ENCODE measurements at regions not wholly inside any gene's neighbourhood (a gene's known extent, or its start where the extent isn't known, plus 50 kb on each side); places are given as distances from the start of the nearest gene placed in this dataset.

- no peak for TF ChIP-seq SPI1 (IDR thresholded peaks at IDR 0.05; ENCODE audit: borderline replicate concordance, low read depth)
- no peak overlapping the region for H3K4me3 ChIP-seq (replicated peaks; ENCODE audit: insufficient read depth, low read length)
These were observed 559.6 kb upstream of the EPHA5 start for GRCh38 chr4:66229885-66230284.

GRCh38 chr4:66225539-66225938 lies 555.2 kb upstream of the EPHA5 start:
- no peak for DNase-seq (ENCODE audit: low read depth in 1 of 2, low spot score in 1 of 2)
- H3K27ac ChIP-seq (replicated peaks), result no peak overlapping the region
- H3K27me3 ChIP-seq (ENCODE audit: insufficient read depth, poor library complexity, severe bottlenecking), result no peaks in the 10 kb centered on the region
- no peak for TF ChIP-seq REST (IDR thresholded peaks at IDR 0.05; ENCODE audit: insufficient replicate concordance, low read depth)
- TF ChIP-seq POLR2AphosphoS5 (IDR thresholded peaks at IDR 0.05; ENCODE audit: low read depth), result no peak
- TF ChIP-seq CTCF (IDR thresholded peaks at IDR 0.05; ENCODE audit: insufficient read depth, low read length), result no peak
- no peak for TF ChIP-seq GABPA (IDR thresholded peaks at IDR 0.05; ENCODE audit: low read depth)
- TF ChIP-seq SPI1 (IDR thresholded peaks at IDR 0.05; ENCODE audit: borderline replicate concordance, low read depth), result no peak
- no peak overlapping the region for H3K4me3 ChIP-seq (replicated peaks; ENCODE audit: insufficient read depth, low read length)

More at GRCh38 chr4:66229885-66230284, 559.6 kb upstream of the EPHA5 start:
- Histone ChIP-seq H3K27me3 (ENCODE audit: insufficient read depth, poor library complexity, severe bottlenecking) (no peaks in the 10 kb centered on the region), H3K27ac (replicated peaks) (no peak overlapping the region)
- DNase-seq (ENCODE audit: low read depth in 1 of 2, low spot score in 1 of 2), result no peak

GRCh38 chr4:66223068-66223703 lies 552.9 kb upstream of the EPHA5 start:
- DNase-seq (ENCODE audit: low read depth in 1 of 2, low spot score in 1 of 2), result no peak
- H3K4me3 ChIP-seq (replicated peaks; ENCODE audit: insufficient read depth, low read length), result no peak overlapping the region
- no peak overlapping the region for H3K27ac ChIP-seq (replicated peaks)
- TF ChIP-seq POLR2AphosphoS5 (IDR thresholded peaks at IDR 0.05; ENCODE audit: low read depth), result no peak
- TF ChIP-seq REST (IDR thresholded peaks at IDR 0.05; ENCODE audit: insufficient replicate concordance, low read depth), result no peak
- no peak for TF ChIP-seq CTCF (IDR thresholded peaks at IDR 0.05; ENCODE audit: insufficient read depth, low read length)
- no peak for TF ChIP-seq SPI1 (IDR thresholded peaks at IDR 0.05; ENCODE audit: borderline replicate concordance, low read depth)
- no peak for TF ChIP-seq GABPA (IDR thresholded peaks at IDR 0.05; ENCODE audit: low read depth)
- H3K27me3 ChIP-seq (ENCODE audit: insufficient read depth, poor library complexity, severe bottlenecking), result no peaks in the 10 kb centered on the region

- no peaks in the 10 kb centered on the region for H3K27me3 ChIP-seq (ENCODE audit: insufficient read depth, poor library complexity, severe bottlenecking)
- DNase-seq (ENCODE audit: low read depth in 1 of 2, low spot score in 1 of 2), result no peak
- TF ChIP-seq POLR2AphosphoS5 (IDR thresholded peaks at IDR 0.05; ENCODE audit: low read depth) (no peak), CTCF (IDR thresholded peaks at IDR 0.05; ENCODE audit: insufficient read depth, low read length) (no peak), SPI1 (IDR thresholded peaks at IDR 0.05; ENCODE audit: borderline replicate concordance, low read depth) (no peak), REST (IDR thresholded peaks at IDR 0.05; ENCODE audit: insufficient replicate concordance, low read depth) (no peak), GABPA (IDR thresholded peaks at IDR 0.05; ENCODE audit: low read depth) (no peak)
- H3K27ac ChIP-seq (replicated peaks), result no peak overlapping the region
- H3K4me3 ChIP-seq (replicated peaks; ENCODE audit: insufficient read depth, low read length), result no peak overlapping the region
These were observed 549.1 kb upstream of the EPHA5 start for GRCh38 chr4:66219401-66219800.

All from HL-60 (cell line).